PC-9 (cell line): ENCODE measurements at regions not wholly inside any gene's neighbourhood (a gene's known extent, or its start where the extent isn't known, plus 50 kb on each side); places are given as distances from the start of the nearest gene placed in this dataset.
"Not testable (repeated sequence)": the region's sequence is repeated elsewhere in the genome, so short reads cannot be mapped to it uniquely, and the experiment has no call there.

Source experiments
- BruUV-seq: library from RNA; stranded (reverse); fragments of 400-500 nt; replicated peaks from 2 replicates; lab custom pipeline; 2021; lab: Mats Ljungman, UMichigan
- CTCF ChIA-PET: fragments of 300-600 bp; sonication (Branson Sonifier 250); formaldehyde crosslinking; loops from one replicate; lab custom pipeline; 2022; ENCODE audit warnings: antibody characterized with exemption; lab: Charles Lee
- POLR2A ChIA-PET: fragments of 300-600 bp; sonication (Branson Sonifier 250); formaldehyde crosslinking; loops from one replicate; lab custom pipeline; 2022; ENCODE audit warnings: antibody characterized with exemption; ENCODE audit not compliant: unreplicated experiment; lab: Charles Lee
- DNase-seq, 2 experiments: peaks; one replicate each; pipeline versions ENCODE4 v3.0.0 to v3.0.0-alpha.2; 2015 to 2022; ENCODE audit warnings: mixed read lengths in 1 of 2
- H2AFZ ChIP-seq: fragments of 200-600 bp; sonication (generic); 2 replicates; pipeline ENCODE4 v1.8.1; 2017; ENCODE audit warnings: antibody characterized with exemption
- H3F3A ChIP-seq: fragments of 200-600 bp; sonication (generic); 2 replicates; pipeline ENCODE4 v1.8.1; 2017; ENCODE audit warnings: antibody characterized with exemption, mild to moderate bottlenecking, low read depth; ENCODE audit not compliant: insufficient read depth
- H3K27ac ChIP-seq: fragments of 200-600 bp; sonication (generic); 2 replicates; pipeline ENCODE4 v1.6.1; 2016; ENCODE audit warnings: mixed run types
- H3K27me3 ChIP-seq: fragments of 200-600 bp; sonication (generic); 2 replicates; pipeline ENCODE4 v1.6.1; 2016; ENCODE audit warnings: low read depth, mixed run types; ENCODE audit not compliant: insufficient read depth
- H3K36me3 ChIP-seq: fragments of 200-600 bp; sonication (generic); 2 replicates; pipeline ENCODE4 v1.6.1; 2016; ENCODE audit warnings: low read depth, mixed run types
- H3K4me1 ChIP-seq: fragments of 200-600 bp; sonication (generic); replicated peaks from 2 replicates; pipeline ENCODE4 v1.6.1; 2016; ENCODE audit warnings: mixed run types; ENCODE audit not compliant: insufficient read depth
- H3K4me2 ChIP-seq: fragments of 200-600 bp; sonication (generic); 2 replicates; pipeline ENCODE4 v1.6.1; 2017; ENCODE audit warnings: mixed run types
- H3K4me3 ChIP-seq: fragments of 200-600 bp; sonication (generic); 2 replicates; pipeline ENCODE4 v1.6.1; 2016; ENCODE audit warnings: mixed run types
- H3K79me2 ChIP-seq: fragments of 200-600 bp; sonication (generic); 2 replicates; pipeline ENCODE4 v1.6.1; 2017; ENCODE audit warnings: low read depth, mixed run types
- H3K9me2 ChIP-seq: fragments of 200-600 bp; sonication (generic); 2 replicates; pipeline ENCODE4 v1.8.1; 2017; ENCODE audit warnings: mild to moderate bottlenecking; ENCODE audit not compliant: insufficient read depth
- H3K9me3 ChIP-seq: fragments of 200-600 bp; sonication (generic); 2 replicates; pipeline ENCODE4 v1.8.1; 2016; ENCODE audit warnings: low read depth; ENCODE audit not compliant: insufficient read depth
- H4K20me1 ChIP-seq: fragments of 200-600 bp; sonication (generic); 2 replicates; pipeline ENCODE4 v1.8.1; 2017; ENCODE audit not compliant: insufficient read depth
- EZH2 ChIP-seq: fragments of 200-600 bp; sonication (generic); IDR thresholded peaks from 2 replicates; pipeline ENCODE4 v1.8.0; 2017; ENCODE audit warnings: antibody characterized with exemption, low read depth
- intact Hi-C: fragments of 100-400 bp; cut with micrococcal nuclease; formaldehyde crosslinking; loops from one replicate; pipeline ENCODE4 v1.10.0; 2022; ENCODE audit not compliant: unreplicated experiment
- TF ChIP-seq, protein P1 (sequence below): fragments of 200-600 bp; sonication (generic); conservative IDR thresholded peaks from 2 replicates; pipeline ENCODE4 v1.6.1; 2017; ENCODE audit warnings: mixed run types, antibody characterized with exemption, mild to moderate bottlenecking, moderate library complexity

DNA sequence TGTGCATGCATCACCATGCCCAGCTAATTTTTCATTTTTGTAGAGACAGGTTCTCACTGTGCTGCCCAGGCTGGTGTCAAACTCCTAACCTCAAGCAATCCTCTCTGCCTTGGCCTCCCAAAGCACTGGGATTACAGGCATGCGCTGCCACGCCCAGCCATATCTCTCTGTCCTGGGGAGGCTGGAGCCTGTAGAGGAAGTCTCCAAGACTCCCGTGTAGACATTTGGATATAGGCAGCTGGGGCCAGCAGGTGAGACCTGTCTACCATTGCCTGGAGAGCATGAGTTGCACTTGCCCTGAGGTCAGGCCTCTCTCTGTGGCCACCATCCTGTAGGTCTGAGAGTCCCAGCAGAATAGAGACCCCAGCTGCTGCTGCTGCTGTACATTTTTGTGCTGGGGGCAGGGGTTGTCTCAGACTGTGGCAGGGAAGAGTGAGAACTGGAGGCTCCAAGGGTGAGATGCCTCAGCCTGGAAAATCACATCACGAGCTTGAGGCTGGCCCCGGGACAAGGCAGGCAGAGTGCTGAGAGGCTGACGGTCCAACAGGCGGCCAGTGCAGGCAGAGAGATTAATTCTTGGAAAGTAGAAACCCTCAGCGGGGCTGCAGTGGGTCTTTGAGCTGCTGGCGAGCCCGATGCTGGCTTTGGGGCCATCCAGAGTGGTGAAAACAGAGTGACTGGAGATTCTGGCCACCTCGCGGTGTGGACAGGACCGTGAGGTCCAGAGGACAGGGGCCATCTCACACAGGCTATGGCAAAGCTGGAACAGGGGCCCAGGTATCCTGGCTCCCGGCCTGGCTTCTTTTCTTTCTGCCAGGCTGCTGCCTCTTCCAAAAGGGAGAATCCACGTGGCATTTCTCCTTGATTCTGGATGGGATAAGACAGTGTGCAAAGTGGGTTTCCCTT, 60.9 kb downstream of the TMEM270 start:
- H3K79me2 ChIP-seq = no peaks in the 10 kb centered on the region
- no peak overlapping the region for H3K4me2 ChIP-seq
- DNase-seq = no peak
- CTCF ChIA-PET = no interaction called here
- H3K27ac ChIP-seq = no peak overlapping the region
- H4K20me1 ChIP-seq = no peaks in the 10 kb centered on the region
- H3F3A ChIP-seq = no peaks in the 10 kb centered on the region
- POLR2A ChIA-PET = interaction anchor here (0.5 kb wide), 1 partner anchor 42 kb away, joined by 6 read pairs; no protein-coding TSS in a partner anchor
- no peaks in the 10 kb centered on the region for H3K9me2 ChIP-seq
- intact Hi-C loops = no loop called here
- no peak overlapping the region for H3K4me3 ChIP-seq
- no TSS peak for BruUV-seq
- H3K36me3 ChIP-seq = no peaks in the 10 kb centered on the region
- peaks cover 10% of the 10 kb centered on the region; the same call in 1 of the 2 replicates for H3K27me3 ChIP-seq
- H3K9me3 ChIP-seq = no peaks in the 10 kb centered on the region
- TF ChIP-seq, protein P1, sequence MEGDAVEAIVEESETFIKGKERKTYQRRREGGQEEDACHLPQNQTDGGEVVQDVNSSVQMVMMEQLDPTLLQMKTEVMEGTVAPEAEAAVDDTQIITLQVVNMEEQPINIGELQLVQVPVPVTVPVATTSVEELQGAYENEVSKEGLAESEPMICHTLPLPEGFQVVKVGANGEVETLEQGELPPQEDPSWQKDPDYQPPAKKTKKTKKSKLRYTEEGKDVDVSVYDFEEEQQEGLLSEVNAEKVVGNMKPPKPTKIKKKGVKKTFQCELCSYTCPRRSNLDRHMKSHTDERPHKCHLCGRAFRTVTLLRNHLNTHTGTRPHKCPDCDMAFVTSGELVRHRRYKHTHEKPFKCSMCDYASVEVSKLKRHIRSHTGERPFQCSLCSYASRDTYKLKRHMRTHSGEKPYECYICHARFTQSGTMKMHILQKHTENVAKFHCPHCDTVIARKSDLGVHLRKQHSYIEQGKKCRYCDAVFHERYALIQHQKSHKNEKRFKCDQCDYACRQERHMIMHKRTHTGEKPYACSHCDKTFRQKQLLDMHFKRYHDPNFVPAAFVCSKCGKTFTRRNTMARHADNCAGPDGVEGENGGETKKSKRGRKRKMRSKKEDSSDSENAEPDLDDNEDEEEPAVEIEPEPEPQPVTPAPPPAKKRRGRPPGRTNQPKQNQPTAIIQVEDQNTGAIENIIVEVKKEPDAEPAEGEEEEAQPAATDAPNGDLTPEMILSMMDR = no peak
- no peak for TF ChIP-seq EZH2
- peaks cover 2% of the 10 kb centered on the region for H3K4me1 ChIP-seq
- H2AFZ ChIP-seq = no peak overlapping the region

DNA sequence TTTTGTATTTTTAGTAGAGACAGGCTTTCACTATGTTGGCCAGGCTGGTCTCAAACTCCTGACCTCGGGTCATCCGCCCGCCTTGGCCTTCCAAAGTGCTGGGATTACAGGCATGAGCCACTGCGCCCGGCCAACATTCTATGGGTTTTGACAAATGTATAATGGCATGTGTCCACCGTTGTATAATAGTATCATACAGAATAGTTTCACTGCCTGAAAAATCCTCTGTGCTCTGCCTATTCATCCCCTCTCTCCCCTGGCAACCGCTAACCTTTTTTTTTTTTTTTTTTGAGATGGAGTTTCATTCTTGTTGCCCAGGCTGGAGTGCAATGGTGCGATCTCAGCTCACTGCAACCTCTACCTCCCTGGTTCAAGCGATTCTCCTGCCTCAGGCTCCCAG, 67.7 kb downstream of the TMEM270 start:
- H3K4me1 ChIP-seq, H3K4me2 ChIP-seq, intact Hi-C loops, H3K9me3 ChIP-seq, H2AFZ ChIP-seq, CTCF ChIA-PET, H3K9me2 ChIP-seq, POLR2A ChIA-PET, H4K20me1 ChIP-seq, H3K79me2 ChIP-seq, H3K4me3 ChIP-seq, BruUV-seq, DNase-seq, H3K27ac ChIP-seq, H3K27me3 ChIP-seq, H3K36me3 ChIP-seq, H3F3A ChIP-seq: not testable (repeated sequence)

DNA sequence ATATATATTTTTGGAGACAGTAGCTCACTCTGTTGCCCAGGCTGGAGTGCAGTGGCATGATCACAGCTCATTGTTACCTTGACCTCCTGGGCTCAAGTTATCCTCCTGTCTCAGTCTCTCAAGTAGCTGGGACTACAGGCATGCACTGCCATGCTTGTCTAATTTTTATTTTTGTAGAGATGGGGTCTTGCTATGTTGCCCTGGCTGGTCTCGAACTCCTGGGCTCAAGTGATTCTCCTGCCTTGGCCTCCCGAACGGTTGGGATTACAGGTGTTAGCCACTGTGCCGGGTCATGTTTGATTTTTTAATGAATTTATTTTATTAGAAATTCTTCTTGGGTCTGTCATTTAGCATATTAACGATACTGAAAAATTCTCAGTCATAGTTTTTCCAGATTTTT, 70.5 kb downstream of the TMEM270 start:
- Histone ChIP-seq H4K20me1 (no peaks in the 10 kb centered on the region), H3K79me2 (no peaks in the 10 kb centered on the region), H3K4me3 (no peak overlapping the region), H3K9me2 (no peaks in the 10 kb centered on the region), H3K4me2 (no peak overlapping the region), H3K9me3 (no peaks in the 10 kb centered on the region), H3K27me3 (no peaks in the 10 kb centered on the region), H2AFZ (no peak overlapping the region), H3K27ac (no peak overlapping the region), H3K36me3 (no peaks in the 10 kb centered on the region), H3K4me1 (no peaks in the 10 kb centered on the region), H3F3A (0 out of 2 replicates have a peak, but pooled peaks cover 3% of the 10 kb centered on the region)
- intact Hi-C loops = no loop called here
- ChIA-PET CTCF (no interaction called here), POLR2A (no interaction called here)
- BruUV-seq = no TSS peak
- no peak for DNase-seq
- TF ChIP-seq EZH2 = no peak
- TF ChIP-seq, protein P1 = no peak
